ENCODE measurements at regions not wholly inside any gene's neighbourhood (a gene's known extent, or its start where the extent isn't known, plus 50 kb on each side); places are given as distances from the start of the nearest gene placed in this dataset.

GRCh38 chr15:79724312-79724711 is 172.5 kb downstream of the MTHFS start:
- TF ChIP-seq SIRT6 (IDR thresholded peaks at IDR 0.05; ENCODE audit: low read length) (no peak), EZH2 (IDR thresholded peaks at IDR 0.05; ENCODE audit: low read depth, low read length, severe bottlenecking) (no peak), CTCF (IDR thresholded peaks at IDR 0.05; ENCODE audit: control extremely low read depth in 1 of 3, insufficient read depth in 1 of 3, low read depth in 1 of 3, low read length in 3 of 3) (no peak), JUN (IDR thresholded peaks at IDR 0.05; ENCODE audit: low read depth, low read length) (no peak), POLR2AphosphoS5 (IDR thresholded peaks at IDR 0.05; ENCODE audit: low read depth, low read length) (no peak), MAX (IDR thresholded peaks at IDR 0.05) (no peak), HDAC2 (IDR thresholded peaks at IDR 0.05; ENCODE audit: borderline replicate concordance in 1 of 2, low read depth in 2 of 2, low read length in 2 of 2) (no peak)

Measured in H1 (cell line).